Natural killer cell (primary cell): ENCODE measurements at regions not wholly inside any gene's neighbourhood (a gene's known extent, or its start where the extent isn't known, plus 50 kb on each side); places are given as distances from the start of the nearest gene placed in this dataset.

Experiments used
- ATAC-seq, 3 donors: fragments of 150-1000 bp in 2 of 3; fragments of 200-7000 bp in 1 of 3; cut with Tn5 transposase; 1 replicate in 1 of 3; 2 replicates in 2 of 3; pipeline ENCODE4 v1.10.0; 2021; ENCODE audit warnings: mild to moderate bottlenecking in 2 of 3, moderate library complexity in 2 of 3
- DNase-seq, 2 donors: peaks; one replicate each; pipeline versions ENCODE4 v3.0.0 to v3.0.0-alpha.2; 2013 to 2021; ENCODE audit warnings: mixed read lengths in 1 of 2
- H3K27ac ChIP-seq: one replicate; pipeline ENCODE4 v1.5.1; 2013; ENCODE audit warnings: mild to moderate bottlenecking, low read length
- H3K27me3 ChIP-seq: one replicate; pipeline ENCODE4 v1.6.1; 2013; ENCODE audit warnings: low read length; ENCODE audit not compliant: control insufficient read depth, insufficient read depth
- H3K36me3 ChIP-seq: one replicate; pipeline ENCODE4 v1.6.1; 2013; ENCODE audit warnings: low read length; ENCODE audit not compliant: control insufficient read depth, insufficient read depth
- H3K4me1 ChIP-seq: one replicate; pipeline ENCODE4 v1.6.1; 2013; ENCODE audit warnings: low read length; ENCODE audit not compliant: control insufficient read depth, insufficient read depth
- H3K4me3 ChIP-seq: one replicate; pipeline ENCODE4 v1.5.1; 2013; ENCODE audit warnings: low read length
- H3K9me3 ChIP-seq: one replicate; pipeline ENCODE4 v1.6.1; 2013; ENCODE audit warnings: low read length; ENCODE audit not compliant: control insufficient read depth, insufficient read depth
- H3K27ac Mint-ChIP-seq, 2 donors: one replicate each; pipeline ENCODE4 v1.8.0; 2022; ENCODE audit warnings: mild to moderate bottlenecking in 2 of 2, mixed read lengths in 2 of 2, moderate library complexity in 1 of 2
- H3K27me3 Mint-ChIP-seq, 2 donors: one replicate each; pipeline ENCODE4 v1.8.0; 2022; ENCODE audit warnings: low read depth in 2 of 2, mixed read lengths in 2 of 2
- H3K36me3 Mint-ChIP-seq: one replicate; pipeline ENCODE4 v1.8.0; 2022; ENCODE audit warnings: mixed read lengths
- H3K4me1 Mint-ChIP-seq, 2 donors: one replicate each; pipeline ENCODE4 v1.8.0; 2022; ENCODE audit warnings: mixed read lengths in 2 of 2
- H3K4me3 Mint-ChIP-seq: one replicate; pipeline ENCODE4 v1.8.0; 2022; ENCODE audit warnings: mild to moderate bottlenecking, moderate library complexity, mixed read lengths
- H3K9me3 Mint-ChIP-seq, 2 donors: one replicate each; pipeline ENCODE4 v1.8.0; 2022; ENCODE audit warnings: mixed read lengths in 2 of 2
- CTCF ChIP-seq: fragments of 200-600 bp; IDR thresholded peaks from one replicate; pipeline ENCODE4 v1.8.0; 2022; ENCODE audit warnings: antibody characterized with exemption
- WGBS: methylation state at CpG from one replicate; pipeline ENCODE4 v1.1.7; 2013; ENCODE audit warnings: missing lambda C conversion rate; ENCODE audit not compliant: insufficient coverage; 5-methylcytosine and 5-hydroxymethylcytosine counted together
- intact Hi-C: fragments of 100-400 bp; cut with micrococcal nuclease; formaldehyde crosslinking; loops from one replicate; pipeline ENCODE4 v1.14.2; 2022

- Mint-ChIP-seq H3K4me3 (no peak overlapping the region), H3K27me3 (no peaks in the 10 kb centered on the region), H3K27ac (no peak overlapping the region), H3K9me3 (peaks cover 10 to 14% of the 10 kb centered on the region in 2 donors), H3K4me1 (no peaks in the 10 kb centered on the region), H3K36me3 (peaks cover 9% of the 10 kb centered on the region)
- intact Hi-C loops: no loop called here
- TF ChIP-seq CTCF: no peak
- no peak overlapping the region for H3K27ac ChIP-seq
- no peaks in the 10 kb centered on the region for H3K36me3 ChIP-seq
- H3K4me1 ChIP-seq: no peaks in the 10 kb centered on the region
- H3K9me3 ChIP-seq: no peaks in the 10 kb centered on the region
- H3K4me3 ChIP-seq: no peak overlapping the region
- 93% methylated on average over 2 of the region's 2 CpGs for WGBS
- H3K27me3 ChIP-seq: no peaks in the 10 kb centered on the region
- no peak for DNase-seq
- ATAC-seq: no peak
Observed at GRCh38 chr2:140128909-140129308, 1348.7 kb upstream of the NXPH2 start.

GRCh38 chr2:140122001-140122400 lies 1341.8 kb upstream of the NXPH2 start:
- intact Hi-C loops: no loop called here
- DNase-seq (no peak), ATAC-seq (no peak)
- Histone ChIP-seq H3K9me3 (no peaks in the 10 kb centered on the region), H3K27me3 (no peaks in the 10 kb centered on the region), H3K4me1 (no peaks in the 10 kb centered on the region), H3K36me3 (no peaks in the 10 kb centered on the region), H3K4me3 (no peak overlapping the region), H3K27ac (no peak overlapping the region)
- Mint-ChIP-seq H3K9me3 (peaks cover 17 to 20% of the 10 kb centered on the region in 2 donors), H3K36me3 (no peaks in the 10 kb centered on the region), H3K27me3 (no peaks in the 10 kb centered on the region), H3K4me1 (no peaks in the 10 kb centered on the region), H3K27ac (no peak overlapping the region), H3K4me3 (no peak overlapping the region)
- WGBS: 82% methylated on average over 4 of the region's 5 CpGs
- no peak for TF ChIP-seq CTCF

DNA sequence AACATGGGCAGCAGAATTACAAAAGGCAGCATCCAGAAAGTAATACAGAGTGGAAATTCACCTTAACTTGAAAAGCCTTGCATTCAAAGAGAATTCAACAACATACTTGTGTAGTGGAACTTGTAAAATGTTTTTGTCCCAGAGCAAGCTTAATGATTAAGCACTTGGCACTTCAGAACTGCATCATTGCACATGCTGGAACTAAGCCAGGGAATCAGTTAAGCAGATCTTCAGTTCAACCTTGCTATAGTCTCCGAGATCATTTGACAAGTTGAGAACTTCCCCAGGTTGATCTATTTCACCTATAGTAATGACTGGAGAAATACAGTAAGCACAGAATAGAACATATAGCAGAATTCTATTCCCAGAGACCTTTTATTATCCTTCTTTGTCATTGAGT lies 1337.2 kb upstream of the NXPH2 start:
- Mint-ChIP-seq H3K4me3 (no peak overlapping the region), H3K27ac (no peak overlapping the region), H3K36me3 (no peaks in the 10 kb centered on the region), H3K9me3 (peaks cover 15 to 29% of the 10 kb centered on the region in 2 donors), H3K27me3 (no peaks in the 10 kb centered on the region), H3K4me1 (no peaks in the 10 kb centered on the region)
- intact Hi-C loops: no loop called here
- WGBS: 100% methylated on average over 1 of the region's 1 CpG
- no peak overlapping the region for H3K27ac ChIP-seq
- no peaks in the 10 kb centered on the region for H3K27me3 ChIP-seq
- ATAC-seq: no peak
- H3K4me1 ChIP-seq: no peaks in the 10 kb centered on the region
- TF ChIP-seq CTCF: no peak
- no peak overlapping the region for H3K4me3 ChIP-seq
- DNase-seq: no peak
- H3K9me3 ChIP-seq: peaks cover 5% of the 10 kb centered on the region
- H3K36me3 ChIP-seq: no peaks in the 10 kb centered on the region

- Histone ChIP-seq H3K27me3 (no peaks in the 10 kb centered on the region), H3K4me1 (no peaks in the 10 kb centered on the region), H3K36me3 (no peaks in the 10 kb centered on the region), H3K27ac (no peak overlapping the region), H3K4me3 (no peak overlapping the region), H3K9me3 (no peaks in the 10 kb centered on the region)
- Mint-ChIP-seq H3K27ac (no peak overlapping the region), H3K27me3 (no peaks in the 10 kb centered on the region), H3K4me1 (no peaks in the 10 kb centered on the region), H3K4me3 (no peak overlapping the region), H3K9me3 (peaks cover 12 to 30% of the 10 kb centered on the region in 2 donors), H3K36me3 (no peaks in the 10 kb centered on the region)
- DNase-seq: no peak
- no peak for ATAC-seq
- intact Hi-C loops: no loop called here
- 78% methylated on average over 5 of the region's 5 CpGs for WGBS
- no peak for TF ChIP-seq CTCF
Observed at GRCh38 chr2:140108706-140109475, 1328.7 kb upstream of the NXPH2 start.
